ENCODE measurements at regions not wholly inside any gene's neighbourhood (a gene's known extent, or its start where the extent isn't known, plus 50 kb on each side); places are given as distances from the start of the nearest gene placed in this dataset. TPM values are rescaled to one million over a fixed set of nuclear protein-coding genes. Genes with fewer than 3 reads are reported as not detected.

DNA sequence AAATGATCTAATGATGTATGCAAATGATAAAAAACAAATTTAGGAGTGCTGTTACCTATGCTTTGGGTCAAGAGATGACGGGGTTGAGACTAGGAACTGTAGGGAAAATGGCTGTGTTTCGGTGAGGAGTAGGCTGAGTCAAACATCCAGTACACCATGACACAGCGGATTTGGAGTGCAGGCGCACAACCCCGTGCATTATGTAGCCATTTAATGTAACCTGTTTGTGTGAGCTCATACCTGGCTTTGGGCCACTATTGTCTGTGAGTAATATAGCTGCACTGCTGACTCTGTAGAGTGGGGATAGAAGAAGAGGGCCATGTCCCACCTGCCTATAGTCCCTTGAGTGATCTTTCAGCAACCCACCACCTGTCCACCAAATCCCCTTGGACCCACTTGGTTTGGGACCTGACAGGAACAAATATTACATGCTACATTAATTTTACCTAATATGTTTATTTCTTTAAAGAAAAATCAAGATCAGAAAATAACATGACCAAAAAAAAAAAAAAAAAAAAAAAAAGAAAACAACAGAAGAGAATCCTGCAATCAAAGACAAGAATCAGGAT lies 95.5 kb upstream of the KLHL1 start:
- Histone ChIP-seq H3K36me3 (no peaks in the 10 kb centered on the region), H3K4me1 (no peaks in the 10 kb centered on the region), H3K4me3 (no peak overlapping the region), H3K27me3 (no peaks in the 10 kb centered on the region), H3K27ac (no peak overlapping the region), H3K9me3 (no peaks in the 10 kb centered on the region)
- TF ChIP-seq POLR2A (IDR thresholded peaks at IDR 0.05): no peak
- TF ChIP-seq POLR2AphosphoS5 (IDR thresholded peaks at IDR 0.05; ENCODE audit: insufficient read depth in 1 of 2, low read depth in 1 of 2): no peak
- TF ChIP-seq CTCF (IDR thresholded peaks at IDR 0.05): no peak
- no peak for DNase-seq (ENCODE audit: extremely low spot score in 2 of 2)
- intact Hi-C loops (cut with DNase I): no loop called here

DNA sequence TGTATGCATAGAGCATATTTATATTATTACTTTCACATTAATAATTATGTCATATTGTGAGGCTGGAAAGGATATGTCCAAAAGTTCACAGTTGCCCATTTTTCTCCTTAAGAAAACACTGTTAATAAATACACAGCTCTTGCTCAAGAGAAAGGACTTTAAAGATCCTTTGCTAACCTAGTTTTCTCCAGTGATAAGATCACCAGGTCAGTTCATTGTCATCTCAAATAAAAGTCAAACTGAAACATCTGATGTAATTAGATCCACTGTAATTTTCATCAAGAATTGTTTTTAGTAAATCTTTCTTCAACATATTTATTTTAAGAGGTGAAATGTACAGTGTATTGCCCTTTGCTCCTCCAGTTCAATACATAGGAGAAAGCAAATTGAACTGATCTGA lies 82.8 kb upstream of the KLHL1 start:
- H3K36me3 ChIP-seq: no peaks in the 10 kb centered on the region
- no peak overlapping the region for H3K4me3 ChIP-seq
- H3K4me1 ChIP-seq: no peaks in the 10 kb centered on the region
- TF ChIP-seq POLR2A (IDR thresholded peaks at IDR 0.05) (no peak), POLR2AphosphoS5 (IDR thresholded peaks at IDR 0.05; ENCODE audit: insufficient read depth in 1 of 2, low read depth in 1 of 2) (no peak), CTCF (IDR thresholded peaks at IDR 0.05) (no peak)
- H3K27me3 ChIP-seq: no peaks in the 10 kb centered on the region
- H3K27ac ChIP-seq: no peak overlapping the region
- no peaks in the 10 kb centered on the region for H3K9me3 ChIP-seq
- intact Hi-C loops (cut with DNase I): no loop called here
- no peak for DNase-seq (ENCODE audit: extremely low spot score in 2 of 2)

DNA sequence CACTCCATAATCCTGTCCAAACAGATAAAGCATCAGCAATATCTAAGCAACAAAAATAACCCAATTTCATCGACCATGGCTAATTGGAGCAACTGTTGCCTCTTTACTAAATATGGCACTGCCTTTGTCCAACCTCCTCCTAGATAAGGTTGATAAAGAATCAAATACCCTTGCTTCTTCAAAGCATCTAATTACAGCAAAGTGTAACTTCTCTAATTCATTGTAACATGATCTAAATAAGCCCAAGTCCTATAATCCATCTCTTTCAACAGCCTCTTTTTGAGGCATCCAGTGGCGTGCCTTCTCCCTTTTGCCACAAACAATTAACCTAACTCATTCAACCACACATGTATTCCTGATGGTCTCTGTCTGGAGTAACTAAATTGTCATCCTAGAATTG lies 81.7 kb upstream of the KLHL1 start:
- intact Hi-C loops (cut with DNase I): no loop called here
- Histone ChIP-seq H3K9me3 (no peaks in the 10 kb centered on the region), H3K4me3 (no peak overlapping the region), H3K27me3 (no peaks in the 10 kb centered on the region), H3K4me1 (no peaks in the 10 kb centered on the region), H3K36me3 (no peaks in the 10 kb centered on the region), H3K27ac (no peak overlapping the region)
- no peak for DNase-seq (ENCODE audit: extremely low spot score in 2 of 2)
- no peak for TF ChIP-seq CTCF (IDR thresholded peaks at IDR 0.05)
- no peak for TF ChIP-seq POLR2AphosphoS5 (IDR thresholded peaks at IDR 0.05; ENCODE audit: insufficient read depth in 1 of 2, low read depth in 1 of 2)
- TF ChIP-seq POLR2A (IDR thresholded peaks at IDR 0.05): no peak

DNA sequence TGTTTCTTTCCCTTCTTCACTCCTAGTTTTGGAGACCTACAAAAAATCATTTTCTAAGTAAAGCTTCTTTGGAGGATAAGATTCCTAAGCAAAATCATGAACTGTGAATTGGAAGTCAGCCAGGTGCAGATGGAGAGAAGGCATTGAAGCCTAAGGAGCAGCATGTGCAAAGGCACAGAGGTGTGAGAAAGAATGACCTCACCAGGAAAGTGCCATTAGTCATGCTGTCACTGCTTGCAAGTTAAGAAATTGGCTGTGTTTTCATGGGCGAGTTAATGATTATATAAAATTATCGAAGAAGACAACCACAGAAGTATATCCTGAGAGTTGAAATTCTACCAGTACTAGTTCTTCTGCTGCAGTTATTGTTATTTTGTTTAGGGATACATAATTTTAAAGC lies 80.3 kb upstream of the KLHL1 start:
- no peaks in the 10 kb centered on the region for H3K27me3 ChIP-seq
- no peaks in the 10 kb centered on the region for H3K4me1 ChIP-seq
- H3K9me3 ChIP-seq: no peaks in the 10 kb centered on the region
- no peak for DNase-seq (ENCODE audit: extremely low spot score in 2 of 2)
- intact Hi-C loops (cut with DNase I): no loop called here
- no peak overlapping the region for H3K27ac ChIP-seq
- H3K36me3 ChIP-seq: no peaks in the 10 kb centered on the region
- TF ChIP-seq POLR2AphosphoS5 (IDR thresholded peaks at IDR 0.05; ENCODE audit: insufficient read depth in 1 of 2, low read depth in 1 of 2) (no peak), CTCF (IDR thresholded peaks at IDR 0.05) (no peak), POLR2A (IDR thresholded peaks at IDR 0.05) (no peak)
- no peak overlapping the region for H3K4me3 ChIP-seq

DNA sequence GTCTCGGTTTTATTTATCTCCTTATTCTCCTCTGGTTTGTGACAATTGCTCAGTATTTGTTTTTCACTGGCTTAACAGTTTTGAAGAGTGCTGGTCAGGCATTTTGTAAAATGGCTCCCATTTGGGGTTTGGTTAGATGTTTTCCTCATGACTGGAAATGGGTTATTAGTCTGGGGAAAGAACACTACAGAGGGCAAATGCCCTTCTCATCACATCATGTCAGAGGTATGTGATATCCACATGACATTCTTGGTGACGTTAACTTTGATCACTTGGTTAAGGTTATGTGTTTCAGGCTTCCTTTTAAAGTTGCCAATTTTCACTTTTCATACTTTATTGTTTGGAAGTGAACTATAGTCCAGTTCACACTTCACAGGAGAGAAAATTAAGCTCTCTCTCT lies 74.8 kb upstream of the KLHL1 start:
- H3K4me3 ChIP-seq: no peak overlapping the region

More for the DNA sequence above, 74.8 kb upstream of the KLHL1 start:
- Histone ChIP-seq H3K36me3 (no peaks in the 10 kb centered on the region), H3K27ac (no peak overlapping the region), H3K9me3 (no peaks in the 10 kb centered on the region), H3K4me1 (no peaks in the 10 kb centered on the region), H3K27me3 (no peaks in the 10 kb centered on the region)
- TF ChIP-seq POLR2A (IDR thresholded peaks at IDR 0.05): no peak
- TF ChIP-seq CTCF (IDR thresholded peaks at IDR 0.05): no peak
- TF ChIP-seq POLR2AphosphoS5 (IDR thresholded peaks at IDR 0.05; ENCODE audit: insufficient read depth in 1 of 2, low read depth in 1 of 2): no peak
- intact Hi-C loops (cut with DNase I): no loop called here
- no peak for DNase-seq (ENCODE audit: extremely low spot score in 2 of 2)

Small RNA genes in the stretch of these regions (small RNA-seq; reads per million reads assigned to genes)
- gene AL445264.1: not detected
- not detected for gene RNU6-54P
